ENCODE measurements at regions not wholly inside any gene's neighbourhood (a gene's known extent, or its start where the extent isn't known, plus 50 kb on each side); places are given as distances from the start of the nearest gene placed in this dataset.
A peak's percentile ranks its signal among the peaks of the same experiment; 100 is the strongest.

GRCh38 chr4:163747293-163747692 lies 252.8 kb downstream of the TMA16 start:
- intact Hi-C loops (cut with micrococcal nuclease): no loop called here
- no peak overlapping the region for H3K4me3 Mint-ChIP-seq
- peaks cover 0 to 3% of the 10 kb centered on the region in 2 donors for H3K4me1 ChIP-seq (ENCODE audit: control insufficient read depth in 1 of 2, insufficient read depth in 2 of 2, low read length in 2 of 2)

DNA sequence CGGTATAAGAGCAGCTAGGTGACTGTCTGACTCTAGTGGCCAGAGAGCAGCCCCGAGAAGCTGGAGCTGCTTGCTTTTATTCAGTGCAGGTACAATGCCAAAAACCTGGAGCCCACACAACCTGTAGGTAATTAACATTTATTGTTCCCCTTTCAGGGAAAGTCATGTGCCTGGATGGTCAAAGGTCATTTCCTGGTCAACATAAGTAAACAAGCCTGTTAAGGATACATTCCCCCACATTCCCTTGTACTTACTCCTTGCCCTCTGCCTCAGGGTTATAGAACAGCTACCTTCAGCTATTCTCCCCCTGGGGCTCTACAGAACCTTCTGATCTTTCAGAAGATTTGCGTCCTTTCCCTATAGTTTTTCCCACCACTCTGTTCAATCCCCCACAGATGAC lies 253.4 kb downstream of the TMA16 start:
- TF ChIP-seq, protein P1, sequence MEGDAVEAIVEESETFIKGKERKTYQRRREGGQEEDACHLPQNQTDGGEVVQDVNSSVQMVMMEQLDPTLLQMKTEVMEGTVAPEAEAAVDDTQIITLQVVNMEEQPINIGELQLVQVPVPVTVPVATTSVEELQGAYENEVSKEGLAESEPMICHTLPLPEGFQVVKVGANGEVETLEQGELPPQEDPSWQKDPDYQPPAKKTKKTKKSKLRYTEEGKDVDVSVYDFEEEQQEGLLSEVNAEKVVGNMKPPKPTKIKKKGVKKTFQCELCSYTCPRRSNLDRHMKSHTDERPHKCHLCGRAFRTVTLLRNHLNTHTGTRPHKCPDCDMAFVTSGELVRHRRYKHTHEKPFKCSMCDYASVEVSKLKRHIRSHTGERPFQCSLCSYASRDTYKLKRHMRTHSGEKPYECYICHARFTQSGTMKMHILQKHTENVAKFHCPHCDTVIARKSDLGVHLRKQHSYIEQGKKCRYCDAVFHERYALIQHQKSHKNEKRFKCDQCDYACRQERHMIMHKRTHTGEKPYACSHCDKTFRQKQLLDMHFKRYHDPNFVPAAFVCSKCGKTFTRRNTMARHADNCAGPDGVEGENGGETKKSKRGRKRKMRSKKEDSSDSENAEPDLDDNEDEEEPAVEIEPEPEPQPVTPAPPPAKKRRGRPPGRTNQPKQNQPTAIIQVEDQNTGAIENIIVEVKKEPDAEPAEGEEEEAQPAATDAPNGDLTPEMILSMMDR (IDR thresholded peaks at IDR 0.05): no peak
- peaks cover 0 to 3% (median 0%) of the 10 kb centered on the region in 7 donors for H3K9me3 Mint-ChIP-seq
- intact Hi-C loops (cut with micrococcal nuclease): no loop called here

More at GRCh38 chr4:163747293-163747692, 252.8 kb downstream of the TMA16 start:
- Histone ChIP-seq H3K4me2 (replicated peaks; ENCODE audit: extremely low read depth, low read length, poor library complexity, severe bottlenecking) (no peak overlapping the region), H3K9me3 (replicated peaks in 1 of 2; ENCODE audit: control insufficient read depth in 1 of 2, insufficient read depth in 1 of 2, low read length in 2 of 2) (no peaks in the 10 kb centered on the region), H3K79me2 (ENCODE audit: insufficient read depth, low read length) (no peaks in the 10 kb centered on the region), H2AFZ (ENCODE audit: insufficient read depth, low read depth, low read length, poor library complexity, severe bottlenecking) (no peak overlapping the region), H3K27ac (ENCODE audit: low read depth in 1 of 2, low read length in 2 of 2) (no peak overlapping the region), H3K27me3 (ENCODE audit: control insufficient read depth in 2 of 2, insufficient read depth in 2 of 2, low read length in 2 of 2) (no peaks in the 10 kb centered on the region), H3K4me3 (replicated peaks in 1 of 3; ENCODE audit: low read depth in 2 of 3, low read length in 3 of 3) (no peak overlapping the region), H4K20me1 (ENCODE audit: insufficient read depth, low read length) (no peaks in the 10 kb centered on the region), H3K9ac (ENCODE audit: insufficient read depth, low read length, poor library complexity, severe bottlenecking) (no peak overlapping the region), H3K36me3 (replicated peaks in 1 of 2; ENCODE audit: control insufficient read depth in 1 of 2, insufficient read depth in 2 of 2, low read length in 2 of 2) (no peaks in the 10 kb centered on the region)
- Mint-ChIP-seq H3K36me3 (no peaks in the 10 kb centered on the region), H3K27ac (no peak overlapping the region), H3K9me3 (peaks cover 0 to 5% (median 1%) of the 10 kb centered on the region in 7 donors), H3K4me1 (peaks cover 7% of the 10 kb centered on the region), H3K27me3 (ENCODE audit: low read depth in 3 of 3) (peaks cover 0 to 5% (median 0%) of the 10 kb centered on the region in 3 donors)
- DNase-seq: no peak
- TF ChIP-seq, protein P1 (IDR thresholded peaks at IDR 0.05): no peak
- 89% methylated on average over 3 of the region's 5 CpGs for WGBS (ENCODE audit: insufficient coverage)

More for the DNA sequence above, 253.4 kb downstream of the TMA16 start:
- Mint-ChIP-seq H3K36me3 (no peaks in the 10 kb centered on the region), H3K27me3 (ENCODE audit: low read depth in 3 of 3) (peaks cover 0 to 5% (median 0%) of the 10 kb centered on the region in 3 donors), H3K4me3 (no peak overlapping the region), H3K4me1 (peaks cover 7% of the 10 kb centered on the region), H3K27ac (no peak overlapping the region)
- Histone ChIP-seq H3K4me3 (replicated peaks in 1 of 3; ENCODE audit: low read depth in 2 of 3, low read length in 3 of 3) (no peak overlapping the region), H3K9ac (ENCODE audit: insufficient read depth, low read length, poor library complexity, severe bottlenecking) (no peak overlapping the region), H3K36me3 (replicated peaks in 1 of 2; ENCODE audit: control insufficient read depth in 1 of 2, insufficient read depth in 2 of 2, low read length in 2 of 2) (no peaks in the 10 kb centered on the region), H3K9me3 (replicated peaks in 1 of 2; ENCODE audit: control insufficient read depth in 1 of 2, insufficient read depth in 1 of 2, low read length in 2 of 2) (no peaks in the 10 kb centered on the region), H3K27ac (ENCODE audit: low read depth in 1 of 2, low read length in 2 of 2) (no peak overlapping the region), H4K20me1 (ENCODE audit: insufficient read depth, low read length) (no peaks in the 10 kb centered on the region), H2AFZ (ENCODE audit: insufficient read depth, low read depth, low read length, poor library complexity, severe bottlenecking) (peak overlapping the region; percentile 2), H3K4me1 (ENCODE audit: control insufficient read depth in 1 of 2, insufficient read depth in 2 of 2, low read length in 2 of 2) (peaks cover 0 to 3% of the 10 kb centered on the region in 2 donors), H3K27me3 (ENCODE audit: control insufficient read depth in 2 of 2, insufficient read depth in 2 of 2, low read length in 2 of 2) (no peaks in the 10 kb centered on the region), H3K4me2 (replicated peaks; ENCODE audit: extremely low read depth, low read length, poor library complexity, severe bottlenecking) (no peak overlapping the region), H3K79me2 (ENCODE audit: insufficient read depth, low read length) (no peaks in the 10 kb centered on the region)
- WGBS (ENCODE audit: insufficient coverage): 100% methylated on average over 1 of the region's 3 CpGs
- DNase-seq: no peak

Data from CD14-positive monocyte (primary cell).